ENCODE measurements at regions not wholly inside any gene's neighbourhood (a gene's known extent, or its start where the extent isn't known, plus 50 kb on each side); places are given as distances from the start of the nearest gene placed in this dataset.
A peak's percentile ranks its signal among the peaks of the same experiment; 100 is the strongest.

- 94% methylated on average over 2 of the region's 2 CpGs for WGBS
Measured at GRCh38 chr9:134266418-134266817, 59.8 kb upstream of the RXRA start.

DNA sequence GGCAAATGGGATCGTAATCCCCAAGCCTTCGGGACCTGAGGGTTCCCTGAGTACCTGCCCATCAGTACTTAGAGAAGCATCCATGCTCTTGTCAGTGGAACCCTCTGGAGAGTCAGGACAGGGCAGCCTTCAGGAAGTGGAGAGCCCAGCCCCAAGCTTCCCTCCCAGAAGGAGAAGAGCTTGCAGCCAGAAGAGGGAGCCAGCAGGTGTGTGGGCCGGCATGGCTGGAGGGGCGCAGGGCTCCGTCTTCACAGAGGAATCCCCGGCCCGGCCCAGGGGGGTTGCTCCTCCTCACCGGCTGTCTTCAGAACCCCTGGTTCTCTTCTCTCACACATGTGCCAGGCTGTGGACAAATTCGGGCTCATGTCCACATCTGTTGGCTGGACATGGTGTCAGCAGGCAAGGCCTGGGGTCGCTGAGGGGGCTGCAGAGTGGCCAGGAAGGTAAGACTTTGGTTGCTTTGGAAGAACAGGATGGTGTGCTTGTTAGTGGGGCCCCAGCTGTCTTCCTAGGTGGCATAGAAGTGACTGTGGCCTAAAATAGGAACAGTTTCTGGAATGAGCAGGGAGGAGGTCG lies 58.9 kb upstream of the RXRA start:
- H3K36me3 ChIP-seq (ENCODE audit: control insufficient read depth in 2 of 2, insufficient read depth in 2 of 2, low read length in 1 of 2), result no peaks in the 10 kb centered on the region
- peaks cover 0 to 24% of the 10 kb centered on the region in 2 donors for H3K27me3 ChIP-seq (ENCODE audit: control insufficient read depth in 2 of 2, insufficient read depth in 1 of 2, low read length in 1 of 2)
- no peak overlapping the region for H3K27ac ChIP-seq (ENCODE audit: low read depth in 1 of 2, low read length in 1 of 2)
- WGBS, result 64% methylated on average over 11 of the region's 11 CpGs
- peaks cover 0 to 5% of the 10 kb centered on the region in 2 donors for H3K9me3 ChIP-seq (ENCODE audit: control insufficient read depth in 2 of 2, insufficient read depth in 1 of 2, low read length in 1 of 2)
- no peak for DNase-seq (ENCODE audit: low read depth in 6 of 9, low spot score in 9 of 9)
- H3K4me3 ChIP-seq (ENCODE audit: low read length in 2 of 2), result no peak overlapping the region
- H3K4me1 ChIP-seq (ENCODE audit: control insufficient read depth in 2 of 2, insufficient read depth in 2 of 2, low read length in 2 of 2), result peaks cover 0 to 11% of the 10 kb centered on the region in 2 donors

More at GRCh38 chr9:134266418-134266817, 59.8 kb upstream of the RXRA start:
- Histone ChIP-seq H3K9me3 (ENCODE audit: control insufficient read depth in 2 of 2, insufficient read depth in 1 of 2, low read length in 1 of 2) (peaks cover 0 to 5% of the 10 kb centered on the region in 2 donors), H3K27ac (ENCODE audit: low read depth in 1 of 2, low read length in 1 of 2) (no peak overlapping the region), H3K4me3 (ENCODE audit: low read length in 2 of 2) (no peak overlapping the region), H3K4me1 (ENCODE audit: control insufficient read depth in 2 of 2, insufficient read depth in 2 of 2, low read length in 2 of 2) (peaks cover 0 to 7% of the 10 kb centered on the region in 2 donors), H3K27me3 (ENCODE audit: control insufficient read depth in 2 of 2, insufficient read depth in 1 of 2, low read length in 1 of 2) (peaks cover 0 to 24% of the 10 kb centered on the region in 2 donors), H3K36me3 (ENCODE audit: control insufficient read depth in 2 of 2, insufficient read depth in 2 of 2, low read length in 1 of 2) (no peaks in the 10 kb centered on the region)
- no peak for DNase-seq (ENCODE audit: low read depth in 6 of 9, low spot score in 9 of 9)

DNA sequence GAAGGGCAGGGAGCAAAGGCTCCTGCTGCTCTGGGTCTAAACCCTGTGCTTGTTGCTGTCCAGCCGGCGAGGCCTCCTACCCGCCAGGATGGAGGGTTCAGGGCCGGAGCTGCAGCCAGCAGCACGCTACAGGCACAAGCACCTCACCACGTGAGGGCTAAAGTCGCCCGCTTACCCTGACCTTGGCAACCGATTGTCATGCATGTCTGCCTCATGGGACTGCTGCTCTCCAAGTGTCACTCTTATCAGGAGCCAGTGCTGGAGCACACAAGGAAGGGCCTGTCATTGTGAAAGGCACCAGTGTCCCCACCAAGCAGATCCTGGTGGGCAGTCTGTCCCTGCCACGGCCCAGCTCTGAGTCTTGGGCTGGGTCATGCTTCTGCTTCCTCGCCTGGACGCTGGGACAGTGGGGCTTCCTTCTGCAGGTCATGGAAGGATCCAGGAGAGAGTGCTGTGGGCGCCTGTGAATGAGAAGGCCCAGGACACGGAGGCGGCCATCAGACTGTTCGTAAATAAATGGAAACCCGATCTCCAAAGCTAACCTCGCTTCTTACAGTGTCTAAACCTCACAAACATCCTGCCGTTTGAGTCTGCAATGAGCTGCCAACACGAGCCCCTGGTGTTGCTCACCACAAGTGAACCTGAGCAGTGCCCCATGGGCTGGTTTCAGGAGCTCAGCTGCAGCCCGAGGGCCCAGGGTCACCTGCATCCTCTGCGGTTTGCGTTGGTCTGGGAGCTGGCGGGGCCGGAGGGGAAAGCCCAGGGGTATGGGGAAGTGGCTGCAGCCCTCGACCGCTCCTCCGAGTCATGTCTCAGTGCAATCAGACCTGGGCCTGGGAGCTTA lies 58.2 kb upstream of the RXRA start:
- peaks cover 0 to 5% of the 10 kb centered on the region in 2 donors for H3K9me3 ChIP-seq (ENCODE audit: control insufficient read depth in 2 of 2, insufficient read depth in 1 of 2, low read length in 1 of 2)
- H3K4me1 ChIP-seq (ENCODE audit: control insufficient read depth in 2 of 2, insufficient read depth in 2 of 2, low read length in 2 of 2), result peaks cover 0 to 12% of the 10 kb centered on the region in 2 donors
- H3K27me3 ChIP-seq (ENCODE audit: control insufficient read depth in 2 of 2, insufficient read depth in 1 of 2, low read length in 1 of 2), result peaks cover 0 to 24% of the 10 kb centered on the region in 2 donors
- no peak overlapping the region for H3K27ac ChIP-seq (ENCODE audit: low read depth in 1 of 2, low read length in 1 of 2)
- no peaks in the 10 kb centered on the region for H3K36me3 ChIP-seq (ENCODE audit: control insufficient read depth in 2 of 2, insufficient read depth in 2 of 2, low read length in 1 of 2)
- 43% methylated on average over 28 of the region's 28 CpGs for WGBS
- no peak overlapping the region for H3K4me3 ChIP-seq (ENCODE audit: low read length in 2 of 2)
- peak in 1 of 9 donors; percentile 21 for DNase-seq (ENCODE audit: low read depth in 6 of 9, low spot score in 9 of 9)

- H3K27ac ChIP-seq (ENCODE audit: low read depth in 1 of 2, low read length in 1 of 2), result no peak overlapping the region
- H3K27me3 ChIP-seq (ENCODE audit: control insufficient read depth in 2 of 2, insufficient read depth in 1 of 2, low read length in 1 of 2), result peaks cover 0 to 19% of the 10 kb centered on the region in 2 donors
- peaks cover 0 to 12% of the 10 kb centered on the region in 2 donors for H3K4me1 ChIP-seq (ENCODE audit: control insufficient read depth in 2 of 2, insufficient read depth in 2 of 2, low read length in 2 of 2)
- H3K4me3 ChIP-seq (ENCODE audit: low read length in 2 of 2), result no peak overlapping the region
- WGBS, result 56% methylated on average over 6 of the region's 6 CpGs
- DNase-seq (ENCODE audit: low read depth in 6 of 9, low spot score in 9 of 9), result no peak
- peaks cover 0 to 5% of the 10 kb centered on the region in 2 donors for H3K9me3 ChIP-seq (ENCODE audit: control insufficient read depth in 2 of 2, insufficient read depth in 1 of 2, low read length in 1 of 2)
- no peaks in the 10 kb centered on the region for H3K36me3 ChIP-seq (ENCODE audit: control insufficient read depth in 2 of 2, insufficient read depth in 2 of 2, low read length in 1 of 2)
Measured at GRCh38 chr9:134268747-134269146, 57.5 kb upstream of the RXRA start.

DNA sequence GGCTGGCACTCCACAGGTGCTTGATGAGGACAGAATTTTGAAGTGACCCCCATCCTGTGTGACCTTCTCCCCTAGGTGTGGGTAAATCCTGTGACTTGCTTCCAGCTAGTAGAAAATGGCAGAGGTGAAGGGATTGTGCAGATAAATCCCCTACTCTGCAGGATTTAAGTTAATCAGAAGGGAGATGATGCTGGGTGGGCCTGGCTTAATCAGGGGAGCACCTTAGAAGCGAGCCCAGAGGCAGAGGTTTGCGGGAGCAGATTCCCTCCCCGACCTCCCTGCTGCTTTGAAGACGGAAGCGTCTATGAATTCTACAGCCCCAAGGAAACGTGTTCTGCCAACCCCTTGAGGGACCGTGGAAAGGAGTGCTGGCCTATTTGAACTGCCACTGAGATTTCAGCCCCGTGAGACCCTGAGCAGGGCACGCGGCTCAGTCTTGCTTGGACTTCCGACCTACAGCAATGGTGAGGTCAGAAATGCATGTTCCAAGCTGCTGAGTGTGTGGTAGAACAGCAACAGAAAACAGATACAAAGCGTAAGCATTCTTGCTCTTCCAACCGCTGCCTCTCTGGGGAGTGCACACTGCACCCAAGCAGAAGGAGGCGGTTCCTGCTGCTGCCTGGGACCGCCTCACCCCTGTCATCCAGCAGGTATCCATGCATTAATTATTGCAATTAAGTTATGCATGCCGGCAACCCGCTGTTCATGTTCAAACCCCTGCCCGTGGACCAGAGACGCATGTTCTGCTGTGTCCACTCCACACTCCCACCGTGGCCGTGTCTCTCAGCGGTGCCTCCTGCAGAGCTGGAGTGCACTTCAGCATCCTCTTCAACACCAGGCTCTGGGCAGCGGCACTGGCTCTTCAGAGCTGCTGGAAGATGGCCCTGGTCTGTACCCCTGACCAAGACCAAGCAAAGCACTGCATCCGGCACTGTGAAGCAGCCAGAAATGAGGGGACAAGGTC lies 54.6 kb upstream of the RXRA start:
- 89% methylated on average over 24 of the region's 24 CpGs for WGBS
- Histone ChIP-seq H3K4me3 (ENCODE audit: low read length in 2 of 2) (no peak overlapping the region), H3K27ac (ENCODE audit: low read depth in 1 of 2, low read length in 1 of 2) (no peak overlapping the region), H3K27me3 (ENCODE audit: control insufficient read depth in 2 of 2, insufficient read depth in 1 of 2, low read length in 1 of 2) (peaks cover 3 to 22% of the 10 kb centered on the region in 2 donors), H3K9me3 (ENCODE audit: control insufficient read depth in 2 of 2, insufficient read depth in 1 of 2, low read length in 1 of 2) (peaks cover 0 to 5% of the 10 kb centered on the region in 2 donors), H3K36me3 (ENCODE audit: control insufficient read depth in 2 of 2, insufficient read depth in 2 of 2, low read length in 1 of 2) (no peaks in the 10 kb centered on the region), H3K4me1 (ENCODE audit: control insufficient read depth in 2 of 2, insufficient read depth in 2 of 2, low read length in 2 of 2) (peaks cover 0 to 12% of the 10 kb centered on the region in 2 donors)
- DNase-seq (ENCODE audit: low read depth in 6 of 9, low spot score in 9 of 9), result no peak

- Histone ChIP-seq H3K4me3 (ENCODE audit: low read length in 2 of 2) (no peak overlapping the region), H3K27me3 (ENCODE audit: control insufficient read depth in 2 of 2, insufficient read depth in 1 of 2, low read length in 1 of 2) (peaks cover 3 to 30% of the 10 kb centered on the region in 2 donors), H3K9me3 (ENCODE audit: control insufficient read depth in 2 of 2, insufficient read depth in 1 of 2, low read length in 1 of 2) (peaks cover 0 to 5% of the 10 kb centered on the region in 2 donors), H3K4me1 (ENCODE audit: control insufficient read depth in 2 of 2, insufficient read depth in 2 of 2, low read length in 2 of 2) (peaks cover 0 to 16% of the 10 kb centered on the region in 2 donors), H3K36me3 (ENCODE audit: control insufficient read depth in 2 of 2, insufficient read depth in 2 of 2, low read length in 1 of 2) (no peaks in the 10 kb centered on the region), H3K27ac (ENCODE audit: low read depth in 1 of 2, low read length in 1 of 2) (no peak overlapping the region)
- WGBS, result 85% methylated on average over 21 of the region's 21 CpGs
- no peak for DNase-seq (ENCODE audit: low read depth in 6 of 9, low spot score in 9 of 9)
Measured at GRCh38 chr9:134272302-134273023, 53.8 kb upstream of the RXRA start.

DNA sequence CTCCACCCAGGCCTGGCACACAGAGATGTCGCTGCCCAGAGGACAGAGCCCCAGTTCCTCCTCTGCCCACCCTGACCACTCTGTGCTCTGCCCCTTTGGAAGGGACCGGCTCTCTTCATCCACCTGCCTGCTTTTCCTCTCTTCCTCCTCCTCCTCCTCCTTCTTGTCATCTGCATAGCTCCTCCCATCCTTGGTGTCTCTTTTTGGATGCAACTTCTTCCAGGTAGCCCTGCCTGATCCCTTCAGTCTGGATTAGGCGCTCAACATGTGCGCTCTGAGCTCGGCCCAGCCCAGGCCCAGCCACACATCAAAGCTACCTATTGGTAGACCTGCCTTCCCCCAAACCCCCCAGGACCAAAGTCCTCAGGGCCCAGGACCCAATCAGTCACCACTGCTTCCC lies 52.6 kb upstream of the RXRA start:
- no peak overlapping the region for H3K27ac ChIP-seq (ENCODE audit: low read depth in 1 of 2, low read length in 1 of 2)
- DNase-seq (ENCODE audit: low read depth in 6 of 9, low spot score in 9 of 9), result no peak
- H3K36me3 ChIP-seq (ENCODE audit: control insufficient read depth in 2 of 2, insufficient read depth in 2 of 2, low read length in 1 of 2), result no peaks in the 10 kb centered on the region
- H3K9me3 ChIP-seq (ENCODE audit: control insufficient read depth in 2 of 2, insufficient read depth in 1 of 2, low read length in 1 of 2), result peaks cover 0 to 5% of the 10 kb centered on the region in 2 donors
- H3K4me1 ChIP-seq (ENCODE audit: control insufficient read depth in 2 of 2, insufficient read depth in 2 of 2, low read length in 2 of 2), result peaks cover 0 to 14% of the 10 kb centered on the region in 2 donors
- peaks cover 3 to 33% of the 10 kb centered on the region in 2 donors for H3K27me3 ChIP-seq (ENCODE audit: control insufficient read depth in 2 of 2, insufficient read depth in 1 of 2, low read length in 1 of 2)
- H3K4me3 ChIP-seq (ENCODE audit: low read length in 2 of 2), result no peak overlapping the region
- WGBS, result 95% methylated on average over 5 of the region's 5 CpGs

GRCh38 chr9:134275375-134275774 lies 50.9 kb upstream of the RXRA start:
- peaks cover 3 to 28% of the 10 kb centered on the region in 2 donors for H3K27me3 ChIP-seq (ENCODE audit: control insufficient read depth in 2 of 2, insufficient read depth in 1 of 2, low read length in 1 of 2)
- H3K4me3 ChIP-seq (ENCODE audit: low read length in 2 of 2), result no peak overlapping the region
- no peaks in the 10 kb centered on the region for H3K36me3 ChIP-seq (ENCODE audit: control insufficient read depth in 2 of 2, insufficient read depth in 2 of 2, low read length in 1 of 2)
- H3K9me3 ChIP-seq (ENCODE audit: control insufficient read depth in 2 of 2, insufficient read depth in 1 of 2, low read length in 1 of 2), result no peaks in the 10 kb centered on the region
- no peak overlapping the region for H3K27ac ChIP-seq (ENCODE audit: low read depth in 1 of 2, low read length in 1 of 2)
- peaks cover 0 to 11% of the 10 kb centered on the region in 2 donors for H3K4me1 ChIP-seq (ENCODE audit: control insufficient read depth in 2 of 2, insufficient read depth in 2 of 2, low read length in 2 of 2)
- no peak for DNase-seq (ENCODE audit: low read depth in 6 of 9, low spot score in 9 of 9)
- 70% methylated on average over 9 of the region's 9 CpGs for WGBS
